H4 (cell line): ENCODE measurements at regions not wholly inside any gene's neighbourhood (a gene's known extent, or its start where the extent isn't known, plus 50 kb on each side); places are given as distances from the start of the nearest gene placed in this dataset.
"Not testable (repeated sequence)": the region's sequence is repeated elsewhere in the genome, so short reads cannot be mapped to it uniquely, and the experiment has no call there.

Experiments
- DNase-seq: peaks from one replicate; pipeline ENCODE4 v3.0.0-alpha.2; 2015; ENCODE audit warnings: low spot score

DNA sequence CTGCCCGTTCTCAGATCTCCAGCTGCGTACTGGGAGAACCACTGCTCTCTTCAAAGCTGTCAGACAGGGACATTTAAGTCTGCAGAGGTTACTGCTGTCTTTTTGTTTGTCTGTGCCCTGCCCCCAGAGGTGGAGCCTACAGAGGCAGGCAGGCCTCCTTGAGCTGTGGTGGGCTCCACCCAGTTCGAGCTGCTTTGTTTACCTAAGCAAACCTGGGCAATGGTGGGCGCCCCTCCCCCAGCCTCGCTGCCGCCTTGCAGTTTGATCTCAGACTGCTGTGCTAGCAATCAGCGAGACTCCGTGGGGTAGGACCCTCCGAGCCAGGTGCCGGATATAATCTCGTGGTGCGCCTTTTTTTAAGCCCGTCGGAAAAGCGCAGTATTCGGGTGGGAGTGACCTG lies 66.2 kb upstream of the GPR141 start:
- DNase-seq, result not testable (repeated sequence)

DNA sequence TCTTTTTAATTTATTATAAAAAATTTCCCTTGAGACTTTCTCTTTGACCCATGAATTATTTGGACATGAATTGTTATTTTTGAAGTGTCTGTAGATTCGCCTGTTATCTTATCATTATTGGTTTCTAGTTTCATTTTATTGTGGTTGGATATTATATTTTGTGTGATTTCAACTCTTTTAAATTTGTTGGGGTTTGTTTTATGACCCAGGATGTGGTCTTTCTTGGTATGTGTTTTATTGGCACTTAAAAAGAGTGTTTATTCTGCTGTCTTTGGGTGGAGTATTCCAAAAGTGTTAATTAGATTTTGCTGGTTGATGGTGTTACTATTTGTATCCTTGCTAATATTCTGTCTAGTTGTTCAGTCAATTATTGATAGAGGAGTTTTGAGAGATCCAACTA lies 50.5 kb upstream of the GPR141 start:
- no peak for DNase-seq
